GM21390 (cell line): ENCODE measurements at regions not wholly inside any gene's neighbourhood (a gene's known extent, or its start where the extent isn't known, plus 50 kb on each side); places are given as distances from the start of the nearest gene placed in this dataset.

Experiments
- ATAC-seq: cut with Tn5 transposase; IDR thresholded peaks from one replicate; pipeline ENCODE4 v1.9.1; 2021; ENCODE audit not compliant: unreplicated experiment

DNA sequence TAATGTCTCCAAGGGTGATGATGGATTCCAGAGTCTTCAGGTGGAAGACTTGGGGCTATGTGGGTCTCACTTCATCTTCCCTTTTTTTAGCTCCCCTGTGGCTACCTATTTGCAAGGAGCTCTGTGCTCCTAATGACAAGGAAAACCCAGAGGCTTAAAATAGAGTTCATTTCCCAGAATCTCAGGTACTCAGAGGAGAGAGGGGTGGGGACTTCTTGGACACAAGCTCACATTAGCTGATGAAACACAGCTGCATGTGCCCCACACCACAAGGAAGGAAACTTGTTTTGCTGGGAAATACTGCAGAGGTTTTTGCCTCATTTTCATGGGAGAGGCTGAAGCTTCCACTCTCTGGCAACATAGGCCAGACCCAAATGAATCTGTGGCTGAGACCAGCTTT lies 138.6 kb upstream of the SLC1A4 start:
- no peak for ATAC-seq

DNA sequence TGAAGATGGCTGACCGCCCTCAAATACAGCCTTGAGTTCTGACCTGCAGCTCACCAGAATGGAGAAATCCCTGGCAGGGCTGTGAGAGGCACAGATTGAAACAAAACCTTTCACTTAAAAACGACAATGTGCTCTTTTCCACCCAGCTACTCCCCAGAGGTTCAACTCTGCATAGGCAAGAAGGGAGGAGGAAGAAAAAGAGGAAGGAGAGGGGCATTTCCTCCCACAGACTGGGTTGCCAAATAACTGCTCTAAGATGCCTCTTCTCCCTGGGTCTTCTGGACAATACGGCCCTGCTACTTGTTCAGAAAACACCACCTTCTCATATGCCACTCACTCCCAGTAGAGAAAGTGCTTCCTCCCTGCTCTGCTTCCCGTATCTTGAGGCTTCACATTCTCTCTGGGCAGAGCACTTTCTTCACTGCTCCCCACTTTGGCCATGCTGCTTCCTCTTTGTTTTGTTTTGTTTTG lies 136.4 kb upstream of the SLC1A4 start:
- ATAC-seq = no peak

DNA sequence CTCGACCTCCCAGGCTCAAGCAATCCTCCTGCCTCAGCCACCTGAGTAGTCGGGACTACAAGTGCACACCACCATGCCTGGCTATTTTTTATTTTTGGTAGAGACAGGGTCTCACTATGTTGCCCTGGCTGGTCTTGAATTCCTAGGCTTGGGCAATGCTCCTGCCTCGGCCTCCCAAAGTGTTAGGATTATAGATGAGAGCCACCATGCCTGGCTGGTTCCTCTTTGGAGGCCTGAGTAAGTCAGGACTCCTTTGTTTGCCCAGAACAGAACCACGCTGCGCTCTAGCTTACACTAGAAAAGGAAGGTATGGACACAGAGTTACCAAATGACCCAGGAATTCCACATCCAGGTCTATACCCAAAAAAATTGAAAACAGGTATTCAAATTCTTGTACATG lies 135.9 kb upstream of the SLC1A4 start:
- no peak for ATAC-seq

GRCh38 chr2:64853894-64854293 lies 135.3 kb upstream of the SLC1A4 start:
- ATAC-seq = no peak

DNA sequence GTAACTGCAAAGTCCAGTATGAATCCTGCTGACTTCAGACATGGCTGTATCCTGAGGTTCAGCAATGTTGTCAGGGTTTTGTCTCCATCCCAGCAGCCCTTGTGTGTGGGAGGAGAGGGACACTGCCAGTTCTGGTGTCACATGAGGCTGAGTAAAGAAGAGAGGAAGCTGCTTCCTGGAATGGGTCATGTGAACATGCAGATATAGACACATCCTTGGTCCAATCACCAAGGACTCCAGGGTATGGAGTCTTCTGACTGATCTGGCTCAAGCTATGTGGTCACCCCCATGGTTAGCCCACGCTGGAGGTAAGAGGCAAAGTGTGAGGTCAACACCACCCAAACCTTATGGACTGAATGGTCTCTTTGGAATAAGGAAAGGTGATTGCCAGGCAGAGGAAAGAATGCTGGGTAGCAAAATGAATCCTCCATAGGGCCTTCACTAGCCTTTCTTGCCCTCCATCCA lies 134.4 kb upstream of the SLC1A4 start:
- no peak for ATAC-seq

DNA sequence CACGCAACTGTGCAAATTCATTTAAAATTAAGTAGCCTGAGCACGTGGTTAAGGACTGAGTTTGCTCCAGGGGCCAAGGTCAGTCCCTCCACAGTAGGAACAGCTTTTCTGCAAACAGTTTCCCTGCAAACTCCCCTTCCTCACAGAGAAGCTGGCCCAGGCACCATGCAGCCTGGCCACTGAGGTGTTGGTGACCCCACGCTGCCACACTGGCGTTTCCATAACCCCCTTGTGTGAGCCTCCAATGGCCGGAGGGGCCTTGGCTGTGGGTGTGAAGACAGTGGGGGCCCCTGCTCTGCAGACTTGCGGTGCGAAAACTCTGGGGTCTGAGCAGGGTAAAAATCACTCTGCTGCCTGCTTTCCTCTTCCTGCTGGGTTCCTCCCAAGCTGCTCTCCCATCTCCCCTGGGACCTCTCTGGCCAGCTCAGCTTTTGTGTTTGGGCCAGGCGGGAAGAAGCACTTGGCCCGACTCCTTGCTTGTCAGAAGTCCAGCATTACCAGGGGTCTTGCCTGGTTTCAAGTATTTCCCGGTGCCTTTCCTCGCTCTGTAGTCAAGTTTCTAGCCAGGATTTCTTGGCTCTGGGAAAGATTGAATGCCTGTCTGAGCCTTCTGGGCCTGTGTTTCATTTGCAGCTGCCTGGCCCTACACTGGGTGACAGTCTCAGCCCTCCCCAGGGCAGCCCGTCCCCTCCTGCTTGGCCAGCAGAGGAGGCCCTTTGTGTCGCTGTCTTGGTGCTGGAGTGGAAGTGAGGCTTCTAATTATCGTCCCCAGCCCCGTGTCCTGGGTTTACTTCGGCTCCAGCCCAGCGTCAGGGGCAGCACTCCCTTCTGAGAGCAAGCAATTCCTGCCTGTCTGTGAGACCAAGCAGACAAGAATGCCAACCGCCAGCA lies 131.4 kb upstream of the SLC1A4 start:
- ATAC-seq = no peak

DNA sequence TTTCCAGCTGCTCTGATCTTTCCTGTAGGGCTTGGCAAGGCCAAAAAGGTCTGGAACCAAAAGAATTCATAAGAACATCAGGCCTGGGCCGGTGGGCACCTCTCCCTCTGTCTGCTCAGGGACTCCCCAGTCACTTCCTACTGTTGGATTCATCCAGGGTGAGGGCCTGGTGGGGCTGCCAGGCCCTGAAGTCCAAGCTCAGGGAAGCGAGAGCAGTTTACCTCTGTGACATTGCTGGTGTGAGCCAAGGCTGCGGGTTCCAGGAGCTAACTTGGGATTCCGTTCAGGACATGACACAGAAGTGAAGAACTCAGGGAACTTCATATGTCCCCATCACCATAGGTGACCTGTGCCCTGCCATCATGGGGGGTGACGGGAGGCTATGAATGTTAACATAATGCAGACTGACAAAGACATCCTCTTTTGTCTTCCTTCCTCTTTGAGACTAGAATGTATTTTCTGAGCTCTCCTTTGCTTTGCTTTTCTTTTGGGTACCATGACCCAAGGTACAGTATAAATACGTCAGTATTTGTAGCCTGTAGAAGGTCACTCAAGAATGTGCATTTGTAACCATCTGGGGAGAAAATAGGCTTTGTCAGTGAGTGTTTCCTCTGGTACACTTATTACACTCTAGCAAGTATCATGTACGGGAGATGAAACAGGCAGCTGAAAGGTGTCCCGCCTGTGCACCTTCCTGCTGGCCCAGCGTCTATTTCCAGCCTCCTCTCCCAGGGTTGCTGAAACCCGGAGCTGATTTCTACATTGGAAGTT lies 130.5 kb upstream of the SLC1A4 start:
- ATAC-seq = no peak

DNA sequence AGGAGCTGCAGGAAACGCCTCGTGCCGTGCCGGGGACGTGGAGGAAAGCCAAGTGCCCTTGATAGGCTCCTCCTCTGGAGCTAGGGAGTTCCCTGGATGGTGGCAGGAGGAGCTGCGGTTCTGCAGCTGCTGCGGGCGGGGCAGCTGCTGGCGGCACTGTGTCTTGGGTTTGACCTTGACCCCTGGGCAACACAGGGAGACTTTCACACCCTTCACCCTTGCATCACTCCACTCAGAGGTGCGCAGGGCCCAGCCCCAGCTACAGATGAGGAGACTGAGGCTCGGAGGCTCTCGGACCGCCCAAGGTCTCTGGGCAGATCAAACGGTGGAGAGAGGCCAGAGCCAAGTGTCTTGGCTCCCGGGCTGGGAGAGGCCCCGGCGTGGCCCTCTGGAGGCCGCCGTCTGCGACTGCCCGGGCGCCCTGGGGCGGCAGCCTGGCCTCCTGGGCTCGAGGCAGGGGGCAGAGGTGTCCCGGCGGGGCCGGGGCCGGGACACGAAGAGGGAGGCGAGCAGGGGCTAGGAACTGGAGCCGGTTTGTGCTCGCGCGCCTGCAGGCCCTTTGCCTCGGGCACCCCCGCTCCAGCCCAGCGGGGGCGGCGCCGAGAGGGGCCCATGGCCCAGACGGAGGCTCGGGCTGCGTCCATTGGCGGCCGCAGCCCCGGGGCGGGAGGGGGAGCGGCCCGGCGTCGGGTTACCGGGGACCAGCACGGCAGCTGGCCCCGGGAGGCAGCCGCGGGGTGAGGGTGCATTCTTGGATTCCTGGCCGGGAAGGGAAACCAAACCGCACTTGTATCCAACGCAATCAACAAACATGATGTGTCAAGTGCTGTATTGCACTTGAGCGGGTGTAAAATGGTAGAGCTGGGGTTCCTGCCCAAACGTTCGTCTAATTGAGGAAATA lies 129.6 kb upstream of the SLC1A4 start:
- ATAC-seq = no peak

DNA sequence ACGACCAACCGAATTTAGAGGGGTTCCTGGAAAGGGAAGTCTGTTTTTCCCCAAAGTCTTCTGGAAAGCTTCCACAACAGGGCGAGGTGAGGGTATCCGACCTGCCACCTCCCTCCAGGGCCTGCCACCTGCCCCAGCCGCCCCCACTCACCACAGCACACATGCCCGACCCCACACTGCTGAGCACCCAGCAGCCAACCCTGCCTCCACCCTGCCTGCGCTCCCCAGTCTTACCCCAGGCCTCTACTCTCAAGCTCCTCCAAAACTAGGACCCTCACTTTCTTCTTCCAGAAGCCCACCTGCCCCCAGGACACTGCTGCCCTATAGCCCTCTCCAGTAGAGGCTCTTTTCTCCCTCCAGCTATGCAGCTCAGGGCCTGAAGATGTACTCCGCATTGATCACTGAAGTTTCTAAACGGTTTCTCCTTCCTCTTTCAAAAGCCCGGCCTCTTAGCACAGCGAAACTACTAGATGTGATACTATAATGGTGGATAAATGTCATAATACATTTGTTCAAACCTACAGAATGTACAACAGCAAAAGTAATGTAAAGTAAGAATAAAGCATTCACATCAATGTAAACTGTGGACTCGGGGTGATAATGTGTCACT lies 128.8 kb upstream of the SLC1A4 start:
- ATAC-seq = peak; percentile 45

DNA sequence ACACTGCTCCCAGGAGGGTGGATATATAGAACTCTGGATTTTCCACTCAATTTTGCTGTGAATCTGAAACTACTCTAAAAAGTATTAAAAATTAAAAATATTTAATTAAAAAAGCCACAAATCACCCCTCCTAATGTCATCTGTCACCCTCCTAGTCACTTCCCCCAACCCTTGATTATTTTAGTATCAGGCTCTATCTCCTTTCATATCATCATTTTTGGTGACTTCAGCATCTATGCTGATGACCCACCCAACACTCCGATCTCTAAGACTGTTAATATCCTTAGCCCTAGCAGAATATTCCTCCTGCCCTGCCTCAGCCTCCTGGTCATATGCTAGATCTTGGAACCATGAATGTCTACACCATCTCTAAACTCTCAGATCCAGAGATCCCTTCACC lies 128.3 kb upstream of the SLC1A4 start:
- no peak for ATAC-seq

- ATAC-seq = no peak
Observed at GRCh38 chr2:64861452-64862397, 127.5 kb upstream of the SLC1A4 start.

DNA sequence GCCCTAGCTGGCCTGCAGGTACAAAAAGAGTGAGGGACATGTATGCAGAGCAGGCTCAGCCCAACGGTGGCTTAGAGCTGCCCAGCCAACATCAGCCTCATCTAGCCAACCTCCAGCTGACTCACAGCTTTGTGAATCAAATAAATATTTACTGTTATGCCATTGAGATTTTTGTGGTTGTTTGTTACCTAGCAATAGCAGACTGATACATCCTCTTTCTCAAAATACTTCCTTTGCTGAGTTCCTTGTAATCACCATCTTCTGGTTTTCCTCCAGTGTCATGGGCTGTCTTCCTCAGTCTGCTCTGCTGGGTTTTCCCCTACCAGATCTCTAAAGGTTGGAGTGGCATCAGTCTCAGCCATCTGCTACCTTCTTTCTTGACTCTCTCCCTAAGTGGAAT lies 126.6 kb upstream of the SLC1A4 start:
- ATAC-seq = no peak

- no peak for ATAC-seq
Observed at GRCh38 chr2:64863097-64863820, 125.9 kb upstream of the SLC1A4 start.

- ATAC-seq = peak; percentile 50
Observed at GRCh38 chr2:64865073-64865830, 123.9 kb upstream of the SLC1A4 start.

GRCh38 chr2:64865831-64866345 lies 123.3 kb upstream of the SLC1A4 start:
- no peak for ATAC-seq

DNA sequence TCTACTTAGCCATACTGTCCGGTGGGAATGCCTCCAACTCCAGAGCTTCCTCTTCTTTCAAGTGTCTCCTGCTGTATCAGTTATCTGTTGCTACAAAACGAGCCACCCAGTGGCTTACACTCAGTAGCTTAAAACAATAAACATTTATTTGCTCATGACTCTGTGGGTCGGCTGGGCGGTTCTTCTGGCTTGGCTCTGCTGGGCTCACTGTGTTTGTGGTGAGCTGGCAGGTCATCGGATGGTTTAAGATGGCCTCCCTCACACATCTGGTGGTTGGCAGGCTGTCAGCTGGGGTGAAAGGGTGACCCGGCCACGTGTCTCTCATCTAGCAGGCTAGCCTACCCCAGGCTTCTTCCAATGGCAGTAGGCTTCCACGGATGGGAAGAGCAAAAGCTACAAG lies 122.4 kb upstream of the SLC1A4 start:
- no peak for ATAC-seq

DNA sequence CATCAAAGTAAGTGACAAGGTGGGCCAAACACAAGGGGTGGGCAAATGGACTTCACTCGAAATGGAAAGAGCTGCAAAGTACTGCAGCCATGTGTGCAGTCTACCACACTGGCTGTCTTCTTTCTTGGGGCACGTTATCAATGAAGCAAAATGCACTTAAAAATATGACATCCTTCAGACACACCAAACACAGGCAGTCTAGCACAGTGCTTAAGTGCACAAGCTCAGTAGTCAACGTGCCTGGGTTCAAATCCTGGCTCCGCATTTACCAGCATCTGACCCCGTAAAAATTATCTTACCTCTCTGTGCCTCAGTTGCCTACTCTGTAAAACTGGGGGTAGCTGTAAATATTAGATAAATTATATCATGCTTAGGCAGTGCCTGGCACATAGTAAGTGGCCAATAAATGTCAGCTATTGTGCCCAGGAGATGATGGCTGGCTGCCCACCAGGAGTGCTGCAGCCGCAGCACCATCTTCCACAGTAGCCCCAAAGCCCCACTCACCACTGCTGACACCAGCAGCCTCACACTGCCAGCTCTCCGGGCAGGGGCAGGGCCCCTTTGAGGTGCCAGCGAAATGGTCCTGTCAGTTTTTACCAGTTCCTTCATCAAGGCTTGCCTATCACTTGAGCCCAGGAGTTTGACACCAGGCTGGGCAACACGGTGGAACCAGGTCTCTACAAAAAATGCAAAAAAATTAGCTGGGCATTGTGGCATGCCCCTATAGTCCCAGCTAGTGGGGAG lies 121.8 kb upstream of the SLC1A4 start:
- ATAC-seq = no peak
